NCI-H1105 treated with DMSO at 0.1 percent for 48 hours (cell line): ENCODE measurements at regions not wholly inside any gene's neighbourhood (a gene's known extent, or its start where the extent isn't known, plus 50 kb on each side); places are given as distances from the start of the nearest gene placed in this dataset.
"Not testable (repeated sequence)": the region's sequence is repeated elsewhere in the genome, so short reads cannot be mapped to it uniquely, and the experiment has no call there.

Source experiments
- DNase-seq: peaks from one replicate; lab custom pipeline; 2025; lab: John Stamatoyannopoulos, UW

GRCh38 chr14:88929656-88930436 is 105.4 kb downstream of the TTC8 start:
- DNase-seq = no peak

GRCh38 chr14:88931321-88932110 is 107.1 kb downstream of the TTC8 start:
- no peak for DNase-seq

GRCh38 chr14:88933191-88933590 is 108.7 kb downstream of the TTC8 start:
- DNase-seq = peak; percentile 5

- no peak for DNase-seq
Measured at GRCh38 chr14:88934351-88934806, 109.9 kb downstream of the TTC8 start.

GRCh38 chr14:88935083-88935482 is 110.6 kb downstream of the TTC8 start:
- DNase-seq = no peak

- no peak for DNase-seq
Measured at GRCh38 chr14:88937706-88938105, 113.3 kb downstream of the TTC8 start.

GRCh38 chr14:88940671-88941070 is 116.2 kb downstream of the TTC8 start:
- no peak for DNase-seq

GRCh38 chr14:88941414-88941813 is 117.0 kb downstream of the TTC8 start:
- DNase-seq = no peak

- DNase-seq = no peak
Measured at GRCh38 chr14:88947646-88948598, 123.5 kb downstream of the TTC8 start.

- no peak for DNase-seq
Measured at GRCh38 chr14:88950069-88950468, 125.6 kb downstream of the TTC8 start.

- no peak for DNase-seq
Measured at GRCh38 chr14:88951370-88951769, 126.9 kb downstream of the TTC8 start.

- DNase-seq = no peak
Measured at GRCh38 chr14:88952901-88953300, 128.4 kb downstream of the TTC8 start.

- no peak for DNase-seq
Measured at GRCh38 chr14:88955455-88955854, 131.0 kb downstream of the TTC8 start.

- no peak for DNase-seq
Measured at GRCh38 chr14:88960496-88960895, 136.0 kb downstream of the TTC8 start.

GRCh38 chr14:88961214-88961613 is 136.8 kb downstream of the TTC8 start:
- DNase-seq = no peak

GRCh38 chr14:88962356-88962755 is 137.9 kb downstream of the TTC8 start:
- no peak for DNase-seq

GRCh38 chr14:88967299-88967698 is 142.8 kb downstream of the TTC8 start:
- DNase-seq = no peak

- no peak for DNase-seq
Measured at GRCh38 chr14:88975043-88975830, 150.8 kb downstream of the TTC8 start.

- no peak for DNase-seq
Measured at GRCh38 chr14:88975926-88976325, 151.5 kb downstream of the TTC8 start.

- not testable (repeated sequence) for DNase-seq
Measured at GRCh38 chr14:88980907-88981306, 156.5 kb downstream of the TTC8 start.

GRCh38 chr14:88981948-88982347 is 157.5 kb downstream of the TTC8 start:
- no peak for DNase-seq
